Activated CD4-positive, CD25-positive, alpha-beta regulatory T cell treated with anti-CD3 and anti-CD28 coated beads, Interleukin-2, amount 50 U/mL, for 16 hours (primary cell): ENCODE measurements at regions not wholly inside any gene's neighbourhood (a gene's known extent, or its start where the extent isn't known, plus 50 kb on each side); places are given as distances from the start of the nearest gene placed in this dataset.

ENCODE experiments used
- DNase-seq: peaks from one replicate; pipeline ENCODE4 v3.0.0-alpha.2; 2020; ENCODE audit warnings: low read depth, low spot score

GRCh38 chr5:7955476-7955875, 86.5 kb downstream of the MTRR start:
- DNase-seq: no peak

GRCh38 chr5:7957329-7957728, 88.4 kb downstream of the MTRR start:
- DNase-seq: no peak

GRCh38 chr5:7960142-7960541, 91.2 kb downstream of the MTRR start:
- no peak for DNase-seq

- no peak for DNase-seq
Observed at GRCh38 chr5:7961540-7961939, 92.6 kb downstream of the MTRR start.

GRCh38 chr5:7970816-7971215, 101.9 kb downstream of the MTRR start:
- no peak for DNase-seq

GRCh38 chr5:7976411-7977190, 107.7 kb downstream of the MTRR start:
- DNase-seq: no peak

GRCh38 chr5:7978114-7978513, 109.2 kb downstream of the MTRR start:
- DNase-seq: no peak

- DNase-seq: no peak
Observed at GRCh38 chr5:7978991-7979390, 110.0 kb downstream of the MTRR start.

GRCh38 chr5:7980881-7981280, 111.9 kb downstream of the MTRR start:
- no peak for DNase-seq

GRCh38 chr5:7983433-7983832, 114.5 kb downstream of the MTRR start:
- DNase-seq: no peak

- no peak for DNase-seq
Observed at GRCh38 chr5:7991125-7991821, 122.3 kb downstream of the MTRR start.

- no peak for DNase-seq
Observed at GRCh38 chr5:7995688-7996294, 126.8 kb downstream of the MTRR start.

GRCh38 chr5:8005416-8005815, 136.5 kb downstream of the MTRR start:
- DNase-seq: no peak

GRCh38 chr5:8012131-8012977, 143.4 kb downstream of the MTRR start:
- no peak for DNase-seq

- no peak for DNase-seq
Observed at GRCh38 chr5:8013948-8014710, 145.2 kb downstream of the MTRR start.

GRCh38 chr5:8019719-8020218, 150.8 kb downstream of the MTRR start:
- DNase-seq: no peak

- no peak for DNase-seq
Observed at GRCh38 chr5:8020861-8021514, 152.0 kb downstream of the MTRR start.

- no peak for DNase-seq
Observed at GRCh38 chr5:8028243-8028642, 159.3 kb downstream of the MTRR start.

GRCh38 chr5:8033261-8033660, 164.3 kb downstream of the MTRR start:
- DNase-seq: no peak

- DNase-seq: no peak
Observed at GRCh38 chr5:8034852-8035251, 165.9 kb downstream of the MTRR start.
